ENCODE measurements at regions not wholly inside any gene's neighbourhood (a gene's known extent, or its start where the extent isn't known, plus 50 kb on each side); places are given as distances from the start of the nearest gene placed in this dataset.

- TF ChIP-seq CTCF (IDR thresholded peaks at IDR 0.05) (no peak), EZH2 (IDR thresholded peaks at IDR 0.05; ENCODE audit: borderline replicate concordance, insufficient read depth, low read depth, low read length, poor library complexity, severe bottlenecking) (no peak)
These were observed 58.3 kb upstream of the DSCAM start for GRCh38 chr21:40905251-40905650.
